Ishikawa (cell line): ENCODE measurements at regions not wholly inside any gene's neighbourhood (a gene's known extent, or its start where the extent isn't known, plus 50 kb on each side); places are given as distances from the start of the nearest gene placed in this dataset.

Experiments
- CEBPB ChIP-seq: IDR thresholded peaks from 2 replicates; pipeline ENCODE4 v1.6.1; 2012
- EP300 ChIP-seq: IDR thresholded peaks from 2 replicates; pipeline ENCODE4 v1.6.1; 2012; ENCODE audit warnings: borderline replicate concordance
- RAD21 ChIP-seq: IDR thresholded peaks from 2 replicates; pipeline ENCODE4 v1.6.1; 2012; ENCODE audit warnings: low read depth

GRCh38 chr18:1994471-1994870, 576.8 kb downstream of the METTL4 start:
- TF ChIP-seq RAD21 (no peak), EP300 (no peak), CEBPB (no peak)
